SK-N-SH (cell line): ENCODE measurements at regions not wholly inside any gene's neighbourhood (a gene's known extent, or its start where the extent isn't known, plus 50 kb on each side); places are given as distances from the start of the nearest gene placed in this dataset.

ENCODE experiments used
- CTCF ChIA-PET: fragments of 300-600, 350-600 bp; formaldehyde crosslinking; extraction: SDS; loops from one replicate; lab custom pipeline; 2021; lab: Yijun Ruan, JAX
- POLR2A ChIA-PET: fragments of 350-600 bp; sonication (Branson Sonifier 250); formaldehyde crosslinking; extraction: SDS; loops from one replicate; lab custom pipeline; 2020; ENCODE audit warnings: antibody characterized with exemption, inconsistent platforms; lab: Yijun Ruan, JAX
- DNase-seq: peaks from one replicate; pipeline ENCODE4 v3.0.0; 2012
- H2AFZ ChIP-seq: fragments of 200-600 bp; sonication (generic); 2 replicates; pipeline ENCODE4 v1.8.1; 2016; ENCODE audit warnings: antibody characterized with exemption, mild to moderate bottlenecking, low read depth
- H3F3A ChIP-seq: fragments of 200-600 bp; sonication (generic); replicated peaks from 2 replicates; pipeline ENCODE3; 2016; ENCODE audit warnings: antibody characterized with exemption, mild to moderate bottlenecking; ENCODE audit not compliant: insufficient read depth
- H3K27ac ChIP-seq, 2 experiments: fragments of 200-500 bp in 1 of 2; fragments of 200-600 bp in 1 of 2; sonication (Bioruptor generic) in 1 of 2; sonication (generic), shearing (Covaris generic) in 1 of 2; 2 replicates each; pipeline versions ENCODE4 v1.5.1 to v1.6.1; 2014 to 2016; ENCODE audit warnings: low read depth in 2 of 2, inconsistent platforms in 1 of 2, low read length in 1 of 2, mild to moderate bottlenecking in 1 of 2, mixed read lengths in 1 of 2
- H3K27me3 ChIP-seq: fragments of 200-600 bp; sonication (generic), shearing (Covaris generic); 2 replicates; pipeline ENCODE4 v1.6.1; 2016; ENCODE audit warnings: mixed run types; ENCODE audit not compliant: insufficient read depth
- H3K36me3 ChIP-seq, 2 experiments: fragments of 200-500 bp in 1 of 2; fragments of 200-600 bp in 1 of 2; sonication (Bioruptor generic) in 1 of 2; sonication (generic) in 1 of 2; replicated peaks in 1 of 2; 2 replicates each; pipeline versions ENCODE3 to v1.5.1; 2014 to 2016; ENCODE audit warnings: low read length in 1 of 2, mild to moderate bottlenecking in 1 of 2; ENCODE audit not compliant: insufficient read depth in 2 of 2, control insufficient read depth in 1 of 2
- H3K4me1 ChIP-seq, 2 experiments: fragments of 200-500 bp in 1 of 2; fragments of 200-600 bp in 1 of 2; sonication (Bioruptor generic) in 1 of 2; sonication (generic), shearing (Covaris generic) in 1 of 2; 2 replicates each; pipeline versions ENCODE4 v1.5.1 to v1.6.1; 2014 to 2016; ENCODE audit warnings: low read depth in 1 of 2, low read length in 1 of 2, mixed run types in 1 of 2; ENCODE audit not compliant: insufficient read depth in 2 of 2, control insufficient read depth in 1 of 2
- H3K4me2 ChIP-seq: fragments of 200-600 bp; sonication (generic), shearing (Covaris generic); 2 replicates; pipeline ENCODE4 v1.6.1; 2017; ENCODE audit warnings: mixed run types
- H3K4me3 ChIP-seq, 2 experiments: fragments of 200-500 bp in 1 of 2; fragments of 200-600 bp in 1 of 2; sonication (Bioruptor generic) in 1 of 2; sonication (generic), shearing (Covaris generic) in 1 of 2; 2 replicates each; pipeline versions ENCODE4 v1.5.1 to v1.8.1; 2014 to 2016; ENCODE audit warnings: low read depth in 2 of 2, inconsistent platforms in 1 of 2, low read length in 1 of 2, mild to moderate bottlenecking in 1 of 2, mixed read lengths in 1 of 2, moderate library complexity in 1 of 2
- H3K79me2 ChIP-seq: fragments of 200-600 bp; sonication (generic); 2 replicates; pipeline ENCODE4 v1.8.1; 2017; ENCODE audit warnings: mild to moderate bottlenecking; ENCODE audit not compliant: insufficient read depth
- H3K9ac ChIP-seq: fragments of 200-600 bp; sonication (generic); 2 replicates; pipeline ENCODE4 v1.6.1; 2017; ENCODE audit warnings: mixed run types
- H3K9me2 ChIP-seq: fragments of 200-600 bp; sonication (generic); 2 replicates; pipeline ENCODE4 v1.6.1; 2017; ENCODE audit warnings: mixed run types
- H3K9me3 ChIP-seq: fragments of 200-600 bp; sonication (generic); 2 replicates; pipeline ENCODE4 v1.6.1; 2017; ENCODE audit warnings: mixed run types, mild to moderate bottlenecking, moderate library complexity
- H4K20me1 ChIP-seq: fragments of 200-600 bp; sonication (generic); 2 replicates; pipeline ENCODE4 v1.6.1; 2017; ENCODE audit warnings: mild to moderate bottlenecking, mixed run types; ENCODE audit not compliant: insufficient read depth
- CHD2 ChIP-seq: fragments of 150-350 bp; IDR thresholded peaks from 2 replicates; pipeline ENCODE4 v1.6.1; 2018; ENCODE audit warnings: low read length; ENCODE audit not compliant: partially characterized antibody
- ELF1 ChIP-seq: IDR thresholded peaks from 2 replicates; pipeline ENCODE4 v1.4.0; 2012
- EZH2phosphoT487 ChIP-seq: fragments of 200-600 bp; sonication (generic); IDR thresholded peaks from 2 replicates; pipeline ENCODE4 v1.6.1; 2017; ENCODE audit warnings: low read depth, mixed run types, mild to moderate bottlenecking, antibody characterized with exemption, moderate library complexity, borderline replicate concordance
- FOSL2 ChIP-seq: IDR thresholded peaks from 2 replicates; pipeline ENCODE4 v1.4.0; 2012; ENCODE audit warnings: low read depth, mild to moderate bottlenecking, moderate library complexity, borderline replicate concordance
- FOXJ3 ChIP-seq: sonication (generic); formaldehyde crosslinking; IDR thresholded peaks from 2 replicates; pipeline ENCODE4 v1.5.1; 2020; ENCODE audit warnings: mild to moderate bottlenecking, missing genetic modification reagents
- IRF3 ChIP-seq: fragments of 150-350 bp; IDR thresholded peaks from 2 replicates; pipeline ENCODE4 v1.6.1; 2016; ENCODE audit warnings: mild to moderate bottlenecking, low read depth, low read length
- JUND ChIP-seq: IDR thresholded peaks from 2 replicates; pipeline ENCODE4 v1.4.0; 2012
- MEF2A ChIP-seq: IDR thresholded peaks from 2 replicates; pipeline ENCODE4 v1.4.0; 2012; ENCODE audit warnings: low read depth, borderline replicate concordance
- NFIC ChIP-seq: IDR thresholded peaks from 2 replicates; pipeline ENCODE4 v1.4.0; 2012; ENCODE audit warnings: borderline replicate concordance
- NRF1 ChIP-seq: IDR thresholded peaks from 2 replicates; pipeline ENCODE4 v1.6.1; 2012; ENCODE audit warnings: low read depth, mild to moderate bottlenecking, low read length
- RAD21 ChIP-seq: IDR thresholded peaks from 2 replicates; pipeline ENCODE4 v1.6.1; 2012; ENCODE audit warnings: mild to moderate bottlenecking, low read length
- RCOR1 ChIP-seq: fragments of 150-350 bp; IDR thresholded peaks from 2 replicates; pipeline ENCODE4 v1.6.1; 2017; ENCODE audit warnings: antibody characterized with exemption, low read length
- RXRA ChIP-seq: IDR thresholded peaks from 2 replicates; pipeline ENCODE4 v1.4.0; 2012; ENCODE audit warnings: low read depth, mild to moderate bottlenecking, borderline replicate concordance
- SIN3A ChIP-seq: IDR thresholded peaks from 2 replicates; pipeline ENCODE4 v1.6.1; 2012; ENCODE audit warnings: low read depth, mild to moderate bottlenecking, low read length, moderate library complexity, borderline replicate concordance
- TAF1 ChIP-seq: IDR thresholded peaks from 2 replicates; pipeline ENCODE4 v1.6.1; 2012; ENCODE audit warnings: low read depth, mild to moderate bottlenecking, low read length, moderate library complexity, borderline replicate concordance
- USF1 ChIP-seq: IDR thresholded peaks from 2 replicates; pipeline ENCODE4 v1.4.0; 2012; ENCODE audit warnings: low read depth, borderline replicate concordance
- USF2 ChIP-seq: fragments of 150-350 bp; IDR thresholded peaks from 2 replicates; pipeline ENCODE4 v1.6.1; 2017; ENCODE audit warnings: antibody characterized with exemption, low read length, low read depth, borderline replicate concordance
- YY1 ChIP-seq: IDR thresholded peaks from 2 replicates; pipeline ENCODE4 v1.4.0; 2012; ENCODE audit warnings: low read depth, mild to moderate bottlenecking
- WGBS: methylation state at CpG from one replicate; pipeline ENCODE4 v1.1.6; 2017; ENCODE audit warnings: low lambda C conversion rate; 5-methylcytosine and 5-hydroxymethylcytosine counted together

GRCh38 chr13:106274551-106275203 is 260.8 kb downstream of the EFNB2 start:
- no peak overlapping the region for H3K27ac ChIP-seq
- H3K4me3 ChIP-seq = no peak overlapping the region
- no peak for DNase-seq
- ChIA-PET POLR2A (no interaction called here), CTCF (interaction anchor here (0.6 to 0.9 kb wide), 2 partner anchors 22 to 35 kb away, joined by 3 read pairs; no protein-coding TSS in a partner anchor)
- no peak for TF ChIP-seq RCOR1
- TF ChIP-seq MEF2A = no peak
- TF ChIP-seq NFIC = no peak
- no peak for TF ChIP-seq IRF3
- no peaks in the 10 kb centered on the region for H3K27me3 ChIP-seq
- no peaks in the 10 kb centered on the region for H3K79me2 ChIP-seq
- H2AFZ ChIP-seq = no peak overlapping the region
- no peak overlapping the region for H3K9ac ChIP-seq
- no peaks in the 10 kb centered on the region for H3K9me2 ChIP-seq
- no peak overlapping the region for H3K4me2 ChIP-seq
- H4K20me1 ChIP-seq = no peaks in the 10 kb centered on the region
- no peaks in the 10 kb centered on the region for H3F3A ChIP-seq
- peaks cover 0 to 7% of the 10 kb centered on the region in 2 experiments; a peak in 2 of 4 replicates for H3K4me1 ChIP-seq
- H3K9me3 ChIP-seq = no peaks in the 10 kb centered on the region
- H3K36me3 ChIP-seq = no peaks in the 10 kb centered on the region
- WGBS = 74% methylated on average over 3 of the region's 3 CpGs

GRCh38 chr13:106263801-106264200 is 271.7 kb downstream of the EFNB2 start:
- WGBS = 37% methylated on average over 4 of the region's 4 CpGs
- POLR2A ChIA-PET = no interaction called here

GRCh38 chr13:106262886-106263285 is 272.6 kb downstream of the EFNB2 start:
- POLR2A ChIA-PET = no interaction called here
- Histone ChIP-seq H3K4me2 (no peak overlapping the region), H3K9ac (no peak overlapping the region), H3K9me2 (no peaks in the 10 kb centered on the region), H3K79me2 (no peaks in the 10 kb centered on the region), H3K27ac (no peak overlapping the region), H3K9me3 (no peaks in the 10 kb centered on the region), H3F3A (no peaks in the 10 kb centered on the region), H3K4me3 (no peak overlapping the region), H3K27me3 (no peaks in the 10 kb centered on the region), H3K36me3 (no peaks in the 10 kb centered on the region), H3K4me1 (no peaks in the 10 kb centered on the region), H4K20me1 (no peaks in the 10 kb centered on the region), H2AFZ (no peak overlapping the region)
- no peak for DNase-seq
- WGBS = 82% methylated on average over 8 of the region's 8 CpGs
- CTCF ChIA-PET = no interaction called here
- TF ChIP-seq CHD2 (no peak), RXRA (no peak), FOXJ3 (CRISPR knock-in tag) (no peak), FOSL2 (no peak), RAD21 (no peak), NRF1 (no peak), YY1 (no peak), TAF1 (no peak), USF1 (no peak), USF2 (no peak)

More at GRCh38 chr13:106263801-106264200, 271.7 kb downstream of the EFNB2 start:
- Histone ChIP-seq H3K27me3 (no peaks in the 10 kb centered on the region), H2AFZ (no peak overlapping the region), H3K4me2 (no peak overlapping the region), H3F3A (no peaks in the 10 kb centered on the region), H3K9me2 (no peaks in the 10 kb centered on the region), H3K9ac (no peak overlapping the region), H3K79me2 (no peaks in the 10 kb centered on the region), H3K4me3 (no peak overlapping the region), H3K36me3 (no peaks in the 10 kb centered on the region), H3K27ac (no peak overlapping the region), H4K20me1 (no peaks in the 10 kb centered on the region), H3K9me3 (no peaks in the 10 kb centered on the region), H3K4me1 (no peaks in the 10 kb centered on the region)
- DNase-seq = no peak
- TF ChIP-seq SIN3A (no peak), NFIC (no peak), USF1 (no peak), RAD21 (no peak), EZH2phosphoT487 (no peak), ELF1 (no peak), JUND (no peak), RXRA (no peak)
- CTCF ChIA-PET = interaction anchor here (1.0 kb wide), 1 partner anchor 15 kb away, joined by 3 read pairs; no protein-coding TSS in a partner anchor
